Left forelimb (tissue), 1 donor: ENCODE measurements at regions not wholly inside any gene's neighbourhood (a gene's known extent, or its start where the extent isn't known, plus 50 kb on each side); places are given as distances from the start of the nearest gene placed in this dataset.
"Not testable (repeated sequence)": the region's sequence is repeated elsewhere in the genome, so short reads cannot be mapped to it uniquely, and the experiment has no call there.

Experiments
- DNase-seq: peaks from one replicate; pipeline ENCODE4 v3.0.0-alpha.2; 2018; ENCODE audit warnings: low spot score

DNA sequence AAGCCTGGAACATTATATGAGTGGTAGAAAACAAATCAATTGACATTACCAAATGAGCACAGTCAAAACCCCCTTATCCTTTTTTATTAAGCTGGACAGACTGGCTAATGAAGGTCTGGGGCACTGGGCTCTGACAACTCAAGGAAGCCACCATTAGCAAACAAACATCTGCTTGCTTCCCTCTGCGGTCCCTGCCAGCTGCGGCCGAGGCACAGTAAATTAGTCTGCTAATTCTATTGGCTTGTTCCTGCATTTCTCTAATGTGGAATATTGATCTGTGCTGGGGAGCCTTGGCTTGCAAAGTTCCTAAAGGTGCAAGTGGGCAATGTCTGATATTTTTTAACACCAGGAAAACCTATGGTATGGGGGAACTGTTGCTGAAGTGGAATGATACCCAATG, 300.3 kb downstream of the MTX2 start:
- no peak for DNase-seq

DNA sequence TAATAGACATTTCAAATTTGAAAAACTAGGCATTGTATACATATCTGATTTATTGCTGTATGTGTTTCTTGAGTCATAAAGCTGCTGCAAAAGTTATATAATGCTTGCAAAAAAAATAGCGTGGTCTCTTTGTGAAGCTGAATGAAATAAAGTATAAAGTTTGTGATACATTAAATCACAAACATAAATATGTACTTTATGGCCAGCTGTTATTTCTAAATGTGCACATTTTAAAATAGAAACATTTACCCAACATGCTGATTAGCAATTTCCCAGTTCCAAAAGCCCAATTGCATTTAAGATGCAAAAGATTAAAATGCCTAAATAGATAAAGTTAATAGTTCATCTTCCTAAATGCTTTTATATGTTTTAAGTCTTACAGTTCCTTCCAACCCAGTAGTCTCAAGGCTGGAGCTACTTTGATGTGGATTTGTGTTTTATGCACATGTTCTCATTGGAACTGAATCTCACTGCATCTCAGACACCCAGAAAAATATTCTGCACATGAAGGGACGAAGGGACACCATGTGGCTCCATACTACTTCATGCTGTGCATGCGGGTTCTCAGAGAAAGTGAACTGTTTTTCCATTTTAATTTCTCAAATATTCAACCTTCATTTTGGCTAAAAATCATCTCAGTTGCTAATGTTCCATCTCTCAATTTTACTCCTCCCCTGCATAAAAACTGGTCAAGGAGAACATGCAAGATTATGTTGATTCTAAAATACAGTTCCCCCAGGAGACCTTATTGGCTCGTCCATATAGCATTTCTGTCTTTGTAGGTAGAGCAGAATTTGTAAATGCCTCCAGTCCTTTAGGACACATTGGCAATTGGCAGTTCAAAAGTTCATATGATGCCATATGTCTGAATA, 304.6 kb downstream of the MTX2 start:
- no peak for DNase-seq

DNA sequence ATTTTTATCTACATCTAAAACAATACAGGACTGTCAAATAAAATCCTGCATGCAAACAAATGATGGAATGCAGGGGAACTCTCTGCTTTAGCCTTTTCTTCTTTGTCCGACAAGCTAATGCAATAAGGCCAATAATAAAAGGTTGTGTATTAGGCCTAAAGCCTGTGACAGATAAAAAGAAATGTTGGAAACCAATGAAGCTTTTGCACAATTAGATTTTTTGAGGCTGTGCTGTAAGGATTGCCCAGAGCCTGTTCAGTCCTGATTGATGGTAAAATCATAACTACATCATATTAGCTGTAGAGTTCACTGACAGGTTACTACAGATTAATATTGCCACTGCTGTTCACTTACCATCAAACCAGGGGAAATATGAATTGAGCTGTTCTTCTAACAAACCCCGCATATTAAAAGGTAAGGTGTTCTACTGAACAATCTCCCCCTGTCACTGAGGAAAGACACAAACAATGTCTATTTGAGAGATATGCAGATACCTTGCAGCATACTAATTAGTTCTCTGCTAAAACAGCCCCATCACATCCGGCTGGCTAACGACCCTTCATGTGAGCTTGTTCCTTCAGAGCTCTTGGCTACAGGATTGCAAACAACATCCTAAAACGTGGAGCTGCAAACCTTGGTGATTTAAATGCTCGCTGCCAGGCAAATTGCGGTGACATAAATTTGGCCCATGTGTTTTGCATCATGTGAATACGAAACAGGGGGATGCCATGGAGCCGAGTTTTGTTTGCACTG, 305.4 kb downstream of the MTX2 start:
- no peak for DNase-seq

DNA sequence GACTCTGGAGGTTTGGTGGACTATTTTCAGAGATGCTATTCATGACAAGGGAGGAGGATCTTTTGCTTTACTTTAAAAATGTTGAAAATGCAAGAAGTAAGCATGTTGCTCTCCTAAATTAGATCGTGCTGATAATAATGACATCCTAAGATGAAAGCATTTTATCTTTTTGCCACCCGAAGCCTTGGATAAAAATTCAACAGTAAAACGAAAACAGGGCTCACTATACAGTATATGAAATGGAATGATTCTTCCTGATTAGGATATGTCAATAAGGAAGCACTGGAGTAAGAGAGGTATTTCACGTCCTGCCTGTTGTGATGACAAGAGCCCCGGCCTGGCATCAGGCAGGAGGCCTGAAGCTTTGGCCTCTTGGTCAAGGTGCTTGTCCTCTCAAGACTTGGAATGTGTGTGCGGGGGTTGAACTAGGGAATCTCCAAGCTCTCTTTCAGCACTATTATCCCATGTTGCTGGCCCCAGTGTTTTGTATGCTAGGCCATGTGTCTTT, 306.0 kb downstream of the MTX2 start:
- no peak for DNase-seq

DNA sequence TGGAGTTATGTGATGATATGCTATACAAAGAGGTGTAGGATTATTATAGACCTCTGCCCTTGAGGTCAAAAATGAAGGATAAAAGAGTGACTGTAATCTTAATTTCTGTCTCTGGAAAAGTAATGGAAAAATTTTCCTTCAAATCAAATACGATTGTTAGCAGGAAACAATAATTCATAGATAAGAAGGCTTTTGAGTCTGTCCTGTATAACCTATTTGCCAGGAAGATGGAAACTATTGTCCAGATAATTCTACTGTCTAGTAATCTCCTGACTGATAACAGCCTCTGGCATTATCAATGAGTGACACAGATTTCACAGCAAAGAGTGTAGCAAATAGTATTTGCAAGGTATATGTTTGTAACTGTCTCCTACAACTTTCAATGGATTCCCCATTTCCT, 307.8 kb downstream of the MTX2 start:
- no peak for DNase-seq

DNA sequence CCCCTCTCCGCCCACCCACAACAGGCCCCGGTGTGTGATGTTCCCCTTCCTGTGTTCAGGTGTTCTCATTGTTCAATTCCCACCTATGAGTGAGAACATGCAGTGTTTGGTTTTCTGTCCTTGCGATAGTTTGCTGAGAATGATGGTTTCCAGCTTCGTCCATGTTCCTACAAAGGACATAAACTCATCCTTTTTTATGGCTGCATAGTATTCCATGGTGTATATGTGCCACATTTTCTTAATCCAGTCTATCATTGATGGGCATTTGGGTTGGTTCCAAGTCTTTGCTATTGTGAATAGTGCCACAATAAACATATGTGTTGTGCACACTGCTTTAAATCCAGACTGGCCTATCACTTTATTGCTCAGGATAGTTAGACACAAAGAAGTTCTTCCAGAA, 309.1 kb downstream of the MTX2 start:
- not testable (repeated sequence) for DNase-seq

DNA sequence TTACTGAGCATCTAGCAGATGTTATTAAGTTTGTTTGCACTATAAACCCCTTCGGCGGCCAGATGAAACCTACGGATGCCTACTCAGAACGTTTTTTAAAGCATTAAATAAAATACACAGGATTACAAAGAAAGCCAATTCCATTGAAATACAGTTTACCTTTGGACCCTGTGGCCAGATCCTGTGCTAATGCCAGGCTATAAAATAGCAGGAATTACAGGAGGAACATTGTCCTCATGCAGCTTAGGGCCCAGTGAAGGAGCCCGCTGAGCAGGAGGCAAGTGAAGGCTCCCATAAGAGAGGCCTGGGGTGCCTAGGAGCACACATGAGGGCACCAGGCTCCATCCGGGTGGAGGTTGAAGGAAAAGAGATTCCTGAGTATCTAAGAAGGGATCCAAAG, 310.4 kb downstream of the MTX2 start:
- DNase-seq, result no peak

DNA sequence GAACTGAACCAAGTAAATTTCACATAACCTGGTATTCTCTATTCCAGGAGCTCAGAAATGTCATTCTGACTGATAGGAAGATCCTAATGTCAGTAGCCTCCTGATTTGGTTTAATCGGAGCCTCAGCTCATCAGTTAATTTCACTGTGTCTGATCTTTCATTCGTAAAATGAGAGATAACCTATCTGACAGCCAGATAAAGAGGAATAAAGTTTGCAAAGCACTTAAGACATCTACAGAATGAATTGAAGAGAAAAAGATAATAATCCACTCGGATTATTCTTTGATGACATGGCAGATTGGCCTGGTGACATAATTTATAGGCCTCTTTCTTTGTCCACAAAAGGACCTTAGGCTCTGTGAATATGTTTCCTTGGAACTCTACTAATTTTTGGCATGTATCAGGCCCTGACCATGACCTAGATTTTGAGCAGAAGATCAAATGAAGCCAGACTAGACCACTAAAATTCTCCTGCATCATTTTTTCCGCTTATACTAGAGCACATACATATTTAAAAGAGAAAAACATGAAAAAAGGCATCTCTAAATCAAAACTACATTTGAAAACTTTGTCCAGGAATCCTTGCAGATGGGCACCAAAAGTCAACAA, 312.4 kb downstream of the MTX2 start:
- no peak for DNase-seq

DNA sequence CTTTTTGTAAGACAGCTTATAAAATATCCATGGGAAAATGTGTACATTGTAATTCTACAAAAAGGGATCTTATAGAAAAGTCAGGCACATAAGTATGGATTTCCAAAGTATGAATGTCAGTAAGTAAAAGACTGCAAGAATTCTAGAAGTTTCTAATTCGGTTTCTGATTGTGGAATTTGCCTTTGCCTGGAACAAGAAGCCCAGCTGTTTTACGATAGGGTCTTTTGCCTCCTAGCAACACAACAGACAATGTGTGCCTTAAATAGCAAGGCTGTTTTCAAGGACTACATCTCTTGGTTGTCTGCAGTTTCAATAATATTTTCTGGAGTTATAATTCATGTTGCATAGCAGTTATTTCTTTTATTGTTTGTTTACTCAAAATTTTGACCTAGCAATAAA, 312.9 kb downstream of the MTX2 start:
- no peak for DNase-seq

DNA sequence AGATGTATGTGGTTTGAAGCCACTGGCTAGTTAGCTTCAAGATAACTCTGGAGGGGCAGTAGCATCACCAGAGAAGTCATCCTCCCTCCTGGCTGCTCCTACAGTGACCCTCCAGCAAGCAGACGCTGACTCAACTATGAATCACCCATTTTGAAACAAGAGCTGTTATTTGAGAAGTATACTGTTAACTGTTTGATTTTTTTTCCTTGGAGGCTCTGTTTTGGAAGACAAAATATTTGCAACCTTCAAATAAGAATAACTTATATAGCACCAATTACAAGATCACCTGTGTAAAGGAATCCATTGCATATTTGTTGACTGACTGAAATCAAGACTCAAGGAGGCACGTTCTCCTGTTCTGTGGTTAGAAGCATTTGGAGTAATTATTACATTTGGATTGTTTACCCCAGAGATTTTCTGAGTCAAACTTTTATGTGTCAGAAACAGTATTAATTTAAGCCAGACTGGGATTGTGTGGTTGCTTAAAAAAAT, 313.8 kb downstream of the MTX2 start:
- DNase-seq, result no peak

DNA sequence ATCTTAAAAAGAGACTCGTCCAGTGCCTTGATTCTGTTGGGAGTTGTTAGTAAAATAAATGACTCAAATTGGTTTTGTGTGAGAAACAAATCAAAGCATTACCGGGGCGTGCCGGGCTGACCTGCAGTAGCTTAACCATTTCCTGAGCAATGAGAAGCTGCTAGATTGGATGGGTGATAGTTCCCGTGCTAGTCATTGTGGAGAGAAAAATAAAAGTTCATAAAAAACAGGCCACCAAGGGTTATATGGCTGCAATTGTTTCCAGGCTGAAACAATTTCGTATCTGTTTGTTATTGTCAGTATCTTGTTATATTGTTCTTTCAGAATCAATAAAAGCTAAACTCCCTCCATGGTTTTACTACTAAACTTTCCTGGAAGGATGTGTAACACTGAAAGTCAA, 314.4 kb downstream of the MTX2 start:
- no peak for DNase-seq

DNA sequence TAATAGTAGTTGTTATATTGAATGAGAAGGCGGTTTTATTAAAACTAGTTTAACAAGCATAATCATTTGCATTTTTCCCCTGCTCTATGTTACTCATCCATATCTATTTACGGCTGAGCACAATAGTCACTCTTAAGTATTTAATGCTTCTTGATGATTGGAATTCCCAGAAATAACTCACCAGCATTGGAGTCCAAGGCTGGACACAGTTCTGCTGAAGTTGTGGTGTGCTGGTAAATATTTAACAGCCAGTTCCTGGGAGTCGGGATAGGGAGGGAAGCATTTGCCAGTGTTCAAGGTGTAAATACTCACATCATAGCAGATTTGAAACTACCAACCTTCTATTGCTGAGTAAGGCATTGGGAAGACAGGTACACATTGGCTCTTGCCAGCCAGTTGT, 315.1 kb downstream of the MTX2 start:
- no peak for DNase-seq

DNA sequence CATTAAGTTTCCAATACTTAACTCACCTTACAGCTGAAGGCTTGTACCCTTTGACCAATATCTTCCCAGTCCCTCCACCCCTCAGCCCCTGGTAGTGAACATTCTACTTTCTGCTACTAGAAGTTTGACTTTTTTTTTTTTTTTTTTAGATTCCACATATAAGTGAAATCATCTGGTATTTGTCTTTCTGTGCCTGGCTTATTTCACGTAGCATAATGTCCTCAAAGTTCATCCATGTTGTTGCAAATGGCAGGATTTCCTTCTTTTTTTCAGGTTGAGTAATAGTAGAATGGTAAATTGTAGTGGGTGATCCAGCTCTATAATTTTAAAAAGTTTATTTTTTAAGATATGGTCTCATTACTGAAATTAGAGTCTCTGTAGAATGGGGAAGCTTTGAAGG, 316.0 kb downstream of the MTX2 start:
- no peak for DNase-seq

DNA sequence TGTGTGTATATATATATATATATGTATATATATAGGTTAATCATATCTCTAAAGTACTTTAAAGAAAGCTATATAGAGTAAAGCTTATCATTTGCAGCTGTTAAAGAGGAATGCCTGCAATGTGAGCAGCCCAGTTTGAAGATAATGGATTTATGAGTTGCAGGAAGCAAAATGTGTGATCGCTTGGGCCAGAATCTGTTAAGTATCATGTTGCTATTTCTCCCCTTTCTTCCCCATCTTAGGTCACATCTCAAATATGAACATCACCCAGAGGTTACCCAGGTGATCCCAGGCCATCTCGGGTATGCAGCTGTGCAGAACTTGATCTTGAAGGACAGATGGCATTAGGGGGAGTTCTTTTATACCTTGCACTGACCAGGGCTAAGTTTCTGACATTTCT, 316.5 kb downstream of the MTX2 start:
- no peak for DNase-seq

DNA sequence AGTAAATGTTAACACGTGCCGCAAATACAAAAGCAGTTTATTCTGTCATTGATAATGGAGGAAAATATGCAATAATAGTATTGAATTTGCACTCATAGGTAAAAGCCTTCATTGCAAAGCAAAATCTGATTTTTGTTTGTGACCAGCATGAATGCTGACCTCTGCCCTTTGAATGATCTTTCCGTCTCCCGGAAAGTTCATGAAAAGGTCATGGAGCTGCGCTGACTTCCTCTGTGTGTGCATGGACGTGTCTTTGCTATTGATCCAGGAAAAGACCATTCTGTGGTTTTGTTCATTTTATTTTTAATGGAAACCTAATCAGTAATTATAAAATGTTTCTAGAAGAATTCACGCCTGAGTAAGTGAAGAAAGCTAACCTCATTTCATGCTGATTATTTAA, 320.0 kb downstream of the MTX2 start:
- DNase-seq, result no peak

DNA sequence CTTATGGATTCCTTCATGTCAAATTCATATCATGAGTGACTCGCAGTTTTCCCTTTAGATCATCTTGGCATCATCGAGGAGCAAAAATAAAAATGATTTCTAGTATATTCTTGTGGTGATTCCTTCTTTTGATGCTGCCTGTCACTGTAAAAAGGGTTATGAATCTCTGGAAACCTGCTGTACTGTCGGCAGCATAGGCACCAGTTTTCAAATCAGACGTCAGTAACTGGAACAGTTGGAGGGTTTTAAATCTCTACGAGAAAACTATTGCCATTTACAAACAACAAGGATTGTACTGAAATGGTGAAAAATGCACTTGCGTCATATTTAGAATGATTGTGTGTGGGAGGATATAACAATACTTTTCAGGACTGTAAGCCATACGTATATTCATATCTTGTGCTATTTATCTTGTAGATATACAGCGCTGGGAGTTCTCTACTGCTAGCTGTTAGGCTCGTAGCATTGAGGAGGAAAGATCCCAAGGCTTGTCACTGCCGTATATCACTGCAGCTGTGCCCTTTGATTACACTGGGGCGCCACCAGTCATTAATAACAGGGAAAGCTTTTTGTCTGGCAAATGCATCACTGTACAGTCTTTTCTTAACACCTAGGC, 320.7 kb downstream of the MTX2 start:
- DNase-seq, result no peak

DNA sequence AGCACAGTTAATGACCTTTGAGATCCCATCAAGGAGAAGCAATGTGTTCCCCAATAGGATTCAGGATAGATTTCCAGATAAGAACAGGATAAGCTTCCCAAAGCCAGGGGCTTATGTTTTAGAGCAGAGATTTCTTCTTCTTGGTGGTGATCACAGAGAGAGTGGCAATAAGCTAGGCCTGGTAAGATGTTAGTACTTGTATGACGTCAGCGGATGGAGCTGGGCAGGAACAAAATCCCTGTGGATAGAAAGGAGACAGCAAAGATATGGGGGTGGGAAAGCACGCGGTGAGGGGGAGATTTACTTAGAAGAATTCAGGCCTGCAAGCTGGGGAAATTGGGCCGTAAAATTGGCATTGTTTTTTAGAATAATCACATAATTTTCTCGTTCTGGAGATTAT, 323.0 kb downstream of the MTX2 start:
- DNase-seq, result no peak

DNA sequence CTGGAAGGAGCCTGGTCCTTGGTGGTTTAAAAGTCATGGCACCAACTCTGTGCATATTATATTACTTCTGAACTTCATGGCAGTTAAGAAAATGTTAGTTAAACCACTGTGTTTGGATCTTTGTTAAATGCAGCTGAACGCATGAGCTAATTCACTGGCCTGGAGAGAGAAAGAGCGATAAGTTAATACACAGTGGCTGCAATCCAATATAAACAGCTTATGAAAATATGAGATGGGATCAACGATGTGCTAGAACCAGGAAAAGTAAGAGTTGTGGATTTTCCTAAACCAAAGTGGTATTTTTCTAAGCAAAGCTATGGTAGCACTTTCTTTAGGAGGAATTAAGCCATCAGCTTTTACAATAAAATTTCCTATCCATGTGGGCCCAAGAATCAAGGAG, 326.7 kb downstream of the MTX2 start:
- DNase-seq, result no peak

DNA sequence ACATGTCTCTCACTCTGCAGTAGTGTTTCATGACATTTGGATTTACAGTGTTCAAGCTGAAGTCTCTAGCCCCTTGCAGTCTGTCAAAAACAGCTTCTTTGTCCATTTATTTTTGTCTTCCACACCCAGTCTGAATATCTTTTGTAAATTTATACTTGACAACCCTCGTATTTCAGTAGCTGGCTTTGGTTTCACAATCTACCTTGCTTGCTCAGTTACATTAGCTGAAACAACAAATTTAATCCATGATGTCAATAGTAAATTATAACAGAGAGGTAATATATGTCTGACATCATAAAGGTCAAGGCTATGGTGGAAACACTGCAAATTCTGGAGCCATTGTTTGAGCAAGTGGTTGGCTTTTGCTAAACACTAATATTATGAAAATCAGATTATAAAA, 328.7 kb downstream of the MTX2 start:
- DNase-seq, result no peak

DNA sequence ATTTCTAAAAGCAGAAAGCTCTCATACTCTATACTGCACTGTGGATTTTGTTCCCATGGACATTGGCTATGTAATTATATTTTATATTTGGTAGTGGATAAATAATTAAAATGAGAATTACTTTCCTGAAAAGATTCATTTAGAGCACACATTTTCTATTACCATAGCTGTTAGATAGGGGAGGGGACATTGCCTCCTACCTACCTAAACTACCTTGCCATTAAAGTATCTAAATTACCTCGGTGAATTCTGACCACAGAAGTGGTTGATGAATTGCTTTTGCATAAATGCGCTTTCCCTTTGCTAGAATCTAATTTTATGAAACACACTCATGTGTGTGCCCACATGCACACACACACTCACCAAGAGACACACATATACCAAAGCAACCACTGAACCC, 329.1 kb downstream of the MTX2 start:
- DNase-seq, result no peak

DNA sequence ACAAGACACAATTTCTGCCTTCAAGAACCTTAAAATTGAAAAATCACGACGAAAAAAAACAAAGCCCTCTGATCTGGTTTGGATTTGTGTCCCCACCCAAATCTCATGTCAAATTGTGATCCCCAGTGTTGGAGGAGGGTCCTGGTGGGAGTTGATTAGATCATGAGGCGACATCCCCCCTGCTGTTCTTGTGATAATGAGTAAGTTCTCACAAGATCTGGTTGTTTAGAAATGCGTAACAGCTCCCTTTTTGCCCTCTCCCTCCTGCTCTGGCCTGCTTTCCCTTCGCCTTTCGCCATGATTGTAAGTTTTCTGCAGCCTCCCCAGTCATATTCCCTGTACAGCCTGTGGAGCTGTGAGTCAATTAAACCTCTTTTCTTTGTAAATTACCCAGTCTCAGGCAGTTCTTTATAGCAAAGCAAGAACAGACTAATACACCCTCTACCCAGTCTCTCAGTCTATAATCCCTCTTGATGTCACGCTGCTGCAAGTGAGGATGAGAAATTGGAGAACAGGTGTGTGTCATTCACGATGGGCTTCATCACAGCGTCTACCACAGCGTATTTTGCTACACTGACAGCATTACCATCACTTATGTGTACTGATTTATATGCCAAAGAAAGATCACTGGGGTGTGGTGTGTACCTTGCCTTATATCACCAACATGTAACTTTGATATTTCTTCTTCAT, 330.7 kb downstream of the MTX2 start:
- DNase-seq, result no peak

DNA sequence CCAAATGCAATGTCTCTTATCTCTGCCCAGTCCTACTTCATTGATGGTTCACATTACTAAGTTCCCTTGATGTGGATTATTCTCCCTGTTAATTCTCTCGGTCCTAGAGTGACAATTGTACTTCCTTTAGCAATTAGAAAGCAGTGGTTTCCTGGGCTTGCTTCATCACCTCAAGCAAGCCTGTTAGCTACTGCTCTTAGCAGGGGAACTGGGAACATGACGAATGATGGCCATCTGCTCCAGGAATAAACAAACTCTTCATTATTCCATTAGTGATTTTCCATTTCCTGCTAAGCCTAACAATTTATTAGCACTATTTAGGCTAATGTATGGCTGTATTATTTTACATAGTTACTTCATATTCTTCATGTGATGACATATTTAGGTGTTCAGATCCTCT, 331.8 kb downstream of the MTX2 start:
- no peak for DNase-seq
